ENCODE measurements at regions not wholly inside any gene's neighbourhood (a gene's known extent, or its start where the extent isn't known, plus 50 kb on each side); places are given as distances from the start of the nearest gene placed in this dataset.

DNA sequence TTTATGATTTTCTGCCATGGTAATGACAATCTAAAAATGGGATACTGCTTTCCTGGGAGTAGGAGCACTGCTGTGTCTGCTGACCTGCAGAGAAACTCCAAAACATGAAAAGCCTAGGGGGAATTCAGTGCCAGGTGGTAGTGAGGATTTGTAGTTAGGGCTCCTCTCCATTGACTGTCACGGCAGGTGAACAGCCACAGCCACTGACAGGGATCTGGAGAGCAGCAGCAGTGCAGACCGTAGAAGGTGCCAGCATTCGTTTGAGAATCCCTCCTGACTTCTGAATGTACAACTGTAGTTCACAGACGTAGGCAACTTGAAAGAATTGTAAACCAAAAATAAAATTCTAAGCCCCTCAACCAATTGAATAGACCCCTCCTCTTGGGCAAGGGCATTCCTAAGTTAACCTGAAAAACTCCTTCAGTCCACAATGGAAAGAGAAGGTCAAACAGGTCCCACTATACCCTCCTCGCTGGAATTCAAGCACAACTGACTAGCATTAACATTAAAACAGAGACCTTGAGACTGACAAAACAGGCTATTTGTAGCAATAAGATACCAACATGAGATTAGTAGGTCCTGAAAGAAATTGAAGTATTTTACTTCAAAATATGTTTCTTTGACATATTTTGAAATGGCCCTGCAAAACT lies 1328.8 kb downstream of the OLFM4 start:
- no peak overlapping the region for H3K4me3 ChIP-seq (ENCODE audit: low read length)
- no peak overlapping the region for H2AFZ ChIP-seq (ENCODE audit: low read depth, low read length)
- no peaks in the 10 kb centered on the region for H3K79me2 ChIP-seq (replicated peaks; ENCODE audit: insufficient read depth, low read length)
- TF ChIP-seq RAD21 (conservative IDR thresholded peaks at IDR 0.05) (no peak), TAF1 (IDR thresholded peaks at IDR 0.05; ENCODE audit: low read depth) (no peak), EZH2 (IDR thresholded peaks at IDR 0.05; ENCODE audit: borderline replicate concordance, insufficient read depth, low read length, poor library complexity, severe bottlenecking) (no peak), POLR2AphosphoS5 (IDR thresholded peaks at IDR 0.05) (no peak)
- H3K9ac ChIP-seq (ENCODE audit: low read length), result no peak overlapping the region
- no peaks in the 10 kb centered on the region for H3K27me3 ChIP-seq (ENCODE audit: insufficient read depth, low read depth, low read length)
- H3K27ac ChIP-seq (ENCODE audit: low read length), result no peak overlapping the region
- H3K4me2 ChIP-seq (ENCODE audit: low read length), result no peak overlapping the region
- H3F3A ChIP-seq (ENCODE audit: insufficient read depth, low read length, poor library complexity, severe bottlenecking), result no peaks in the 10 kb centered on the region
- no peaks in the 10 kb centered on the region for H3K9me2 ChIP-seq (ENCODE audit: insufficient read depth, low read length)
- no peaks in the 10 kb centered on the region for H4K20me1 ChIP-seq (ENCODE audit: insufficient read depth)
- H3K36me3 ChIP-seq (ENCODE audit: insufficient read depth, low read length), result no peaks in the 10 kb centered on the region
- no peaks in the 10 kb centered on the region for H3K9me3 ChIP-seq (ENCODE audit: low read length)

DNA sequence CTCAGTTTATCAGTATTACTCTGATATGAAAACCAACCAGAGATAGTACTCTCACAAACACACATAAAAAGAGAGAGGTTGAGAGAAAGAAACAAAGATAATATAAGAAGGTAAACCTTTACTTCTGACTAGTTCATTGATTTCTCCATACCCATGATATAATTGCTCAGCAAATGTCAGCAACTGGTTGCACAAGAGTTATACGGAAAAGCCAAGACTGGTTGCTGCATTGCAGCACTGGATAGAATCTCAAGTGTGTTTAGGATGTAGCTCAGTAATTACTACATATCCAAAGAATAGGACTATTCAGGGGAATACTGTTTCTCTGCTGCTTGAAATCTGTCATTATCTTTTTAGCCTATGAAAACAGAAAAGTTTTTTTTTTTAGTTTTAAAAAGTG lies 1332.8 kb downstream of the OLFM4 start:
- H3K4me3 ChIP-seq (ENCODE audit: low read length), result no peak overlapping the region
- H3K9me2 ChIP-seq (ENCODE audit: insufficient read depth, low read length), result no peaks in the 10 kb centered on the region
- H3K9me3 ChIP-seq (ENCODE audit: low read length), result no peaks in the 10 kb centered on the region
- no peaks in the 10 kb centered on the region for H3K27me3 ChIP-seq (ENCODE audit: insufficient read depth, low read depth, low read length)
- H3K4me2 ChIP-seq (ENCODE audit: low read length), result no peak overlapping the region
- H3K27ac ChIP-seq (ENCODE audit: low read length), result no peak overlapping the region
- no peak overlapping the region for H3K9ac ChIP-seq (ENCODE audit: low read length)
- no peaks in the 10 kb centered on the region for H3F3A ChIP-seq (ENCODE audit: insufficient read depth, low read length, poor library complexity, severe bottlenecking)
- H3K79me2 ChIP-seq (replicated peaks; ENCODE audit: insufficient read depth, low read length), result no peaks in the 10 kb centered on the region
- TF ChIP-seq TAF1 (IDR thresholded peaks at IDR 0.05; ENCODE audit: low read depth) (no peak), EZH2 (IDR thresholded peaks at IDR 0.05; ENCODE audit: borderline replicate concordance, insufficient read depth, low read length, poor library complexity, severe bottlenecking) (no peak), MXI1 (conservative IDR thresholded peaks at IDR 0.05; ENCODE audit: poor library complexity, severe bottlenecking) (no peak), RAD21 (conservative IDR thresholded peaks at IDR 0.05) (no peak)
- TF ChIP-seq, protein P1, sequence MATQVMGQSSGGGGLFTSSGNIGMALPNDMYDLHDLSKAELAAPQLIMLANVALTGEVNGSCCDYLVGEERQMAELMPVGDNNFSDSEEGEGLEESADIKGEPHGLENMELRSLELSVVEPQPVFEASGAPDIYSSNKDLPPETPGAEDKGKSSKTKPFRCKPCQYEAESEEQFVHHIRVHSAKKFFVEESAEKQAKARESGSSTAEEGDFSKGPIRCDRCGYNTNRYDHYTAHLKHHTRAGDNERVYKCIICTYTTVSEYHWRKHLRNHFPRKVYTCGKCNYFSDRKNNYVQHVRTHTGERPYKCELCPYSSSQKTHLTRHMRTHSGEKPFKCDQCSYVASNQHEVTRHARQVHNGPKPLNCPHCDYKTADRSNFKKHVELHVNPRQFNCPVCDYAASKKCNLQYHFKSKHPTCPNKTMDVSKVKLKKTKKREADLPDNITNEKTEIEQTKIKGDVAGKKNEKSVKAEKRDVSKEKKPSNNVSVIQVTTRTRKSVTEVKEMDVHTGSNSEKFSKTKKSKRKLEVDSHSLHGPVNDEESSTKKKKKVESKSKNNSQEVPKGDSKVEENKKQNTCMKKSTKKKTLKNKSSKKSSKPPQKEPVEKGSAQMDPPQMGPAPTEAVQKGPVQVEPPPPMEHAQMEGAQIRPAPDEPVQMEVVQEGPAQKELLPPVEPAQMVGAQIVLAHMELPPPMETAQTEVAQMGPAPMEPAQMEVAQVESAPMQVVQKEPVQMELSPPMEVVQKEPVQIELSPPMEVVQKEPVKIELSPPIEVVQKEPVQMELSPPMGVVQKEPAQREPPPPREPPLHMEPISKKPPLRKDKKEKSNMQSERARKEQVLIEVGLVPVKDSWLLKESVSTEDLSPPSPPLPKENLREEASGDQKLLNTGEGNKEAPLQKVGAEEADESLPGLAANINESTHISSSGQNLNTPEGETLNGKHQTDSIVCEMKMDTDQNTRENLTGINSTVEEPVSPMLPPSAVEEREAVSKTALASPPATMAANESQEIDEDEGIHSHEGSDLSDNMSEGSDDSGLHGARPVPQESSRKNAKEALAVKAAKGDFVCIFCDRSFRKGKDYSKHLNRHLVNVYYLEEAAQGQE (IDR thresholded peaks at IDR 0.05; ENCODE audit: borderline replicate concordance), result no peak
- TF ChIP-seq, protein P2, sequence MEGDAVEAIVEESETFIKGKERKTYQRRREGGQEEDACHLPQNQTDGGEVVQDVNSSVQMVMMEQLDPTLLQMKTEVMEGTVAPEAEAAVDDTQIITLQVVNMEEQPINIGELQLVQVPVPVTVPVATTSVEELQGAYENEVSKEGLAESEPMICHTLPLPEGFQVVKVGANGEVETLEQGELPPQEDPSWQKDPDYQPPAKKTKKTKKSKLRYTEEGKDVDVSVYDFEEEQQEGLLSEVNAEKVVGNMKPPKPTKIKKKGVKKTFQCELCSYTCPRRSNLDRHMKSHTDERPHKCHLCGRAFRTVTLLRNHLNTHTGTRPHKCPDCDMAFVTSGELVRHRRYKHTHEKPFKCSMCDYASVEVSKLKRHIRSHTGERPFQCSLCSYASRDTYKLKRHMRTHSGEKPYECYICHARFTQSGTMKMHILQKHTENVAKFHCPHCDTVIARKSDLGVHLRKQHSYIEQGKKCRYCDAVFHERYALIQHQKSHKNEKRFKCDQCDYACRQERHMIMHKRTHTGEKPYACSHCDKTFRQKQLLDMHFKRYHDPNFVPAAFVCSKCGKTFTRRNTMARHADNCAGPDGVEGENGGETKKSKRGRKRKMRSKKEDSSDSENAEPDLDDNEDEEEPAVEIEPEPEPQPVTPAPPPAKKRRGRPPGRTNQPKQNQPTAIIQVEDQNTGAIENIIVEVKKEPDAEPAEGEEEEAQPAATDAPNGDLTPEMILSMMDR (IDR thresholded peaks at IDR 0.05; ENCODE audit: poor library complexity, severe bottlenecking), result no peak
- H4K20me1 ChIP-seq (ENCODE audit: insufficient read depth), result no peaks in the 10 kb centered on the region
- H3K36me3 ChIP-seq (ENCODE audit: insufficient read depth, low read length), result no peaks in the 10 kb centered on the region
- no peak overlapping the region for H2AFZ ChIP-seq (ENCODE audit: low read depth, low read length)

DNA sequence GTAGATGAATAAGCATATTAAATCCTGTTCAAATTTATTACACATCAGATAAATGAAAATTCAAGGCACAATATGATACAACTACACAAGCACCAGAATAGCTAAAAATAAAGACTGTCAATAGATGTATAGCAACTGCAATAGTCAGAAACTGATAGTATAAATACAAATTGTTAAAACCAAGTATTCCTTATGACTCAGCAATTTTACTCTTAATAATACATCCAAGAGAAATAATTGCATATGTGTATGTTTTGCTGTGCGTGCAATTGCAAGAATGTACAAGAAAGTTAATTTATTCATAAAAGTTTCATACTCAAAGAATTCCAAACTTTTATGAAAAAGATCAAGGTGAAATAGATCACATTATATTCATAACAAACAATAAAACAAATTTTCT lies 1338.1 kb downstream of the OLFM4 start:
- Histone ChIP-seq H3K9me2 (ENCODE audit: insufficient read depth, low read length) (no peaks in the 10 kb centered on the region), H2AFZ (ENCODE audit: low read depth, low read length) (no peak overlapping the region), H3K9ac (ENCODE audit: low read length) (no peak overlapping the region), H3K4me3 (ENCODE audit: low read length) (no peak overlapping the region), H4K20me1 (ENCODE audit: insufficient read depth) (no peaks in the 10 kb centered on the region), H3K4me2 (ENCODE audit: low read length) (no peak overlapping the region), H3K36me3 (ENCODE audit: insufficient read depth, low read length) (no peaks in the 10 kb centered on the region), H3K27me3 (ENCODE audit: insufficient read depth, low read depth, low read length) (no peaks in the 10 kb centered on the region), H3F3A (ENCODE audit: insufficient read depth, low read length, poor library complexity, severe bottlenecking) (no peaks in the 10 kb centered on the region), H3K27ac (ENCODE audit: low read length) (no peak overlapping the region), H3K79me2 (replicated peaks; ENCODE audit: insufficient read depth, low read length) (no peaks in the 10 kb centered on the region), H3K9me3 (ENCODE audit: low read length) (no peaks in the 10 kb centered on the region)
- TF ChIP-seq, protein P1 (IDR thresholded peaks at IDR 0.05; ENCODE audit: borderline replicate concordance), result no peak
- no peak for TF ChIP-seq MXI1 (conservative IDR thresholded peaks at IDR 0.05; ENCODE audit: poor library complexity, severe bottlenecking)
- TF ChIP-seq TAF1 (IDR thresholded peaks at IDR 0.05; ENCODE audit: low read depth), result no peak
- TF ChIP-seq EP300 (conservative IDR thresholded peaks at IDR 0.05; ENCODE audit: poor library complexity, severe bottlenecking), result no peak
- TF ChIP-seq SMC3 (conservative IDR thresholded peaks at IDR 0.05; ENCODE audit: poor library complexity), result no peak
- TF ChIP-seq EZH2 (IDR thresholded peaks at IDR 0.05; ENCODE audit: borderline replicate concordance, insufficient read depth, low read length, poor library complexity, severe bottlenecking), result no peak
- no peak for TF ChIP-seq RAD21 (conservative IDR thresholded peaks at IDR 0.05)
